ENCODE measurements at regions not wholly inside any gene's neighbourhood (a gene's known extent, or its start where the extent isn't known, plus 50 kb on each side); places are given as distances from the start of the nearest gene placed in this dataset.

DNA sequence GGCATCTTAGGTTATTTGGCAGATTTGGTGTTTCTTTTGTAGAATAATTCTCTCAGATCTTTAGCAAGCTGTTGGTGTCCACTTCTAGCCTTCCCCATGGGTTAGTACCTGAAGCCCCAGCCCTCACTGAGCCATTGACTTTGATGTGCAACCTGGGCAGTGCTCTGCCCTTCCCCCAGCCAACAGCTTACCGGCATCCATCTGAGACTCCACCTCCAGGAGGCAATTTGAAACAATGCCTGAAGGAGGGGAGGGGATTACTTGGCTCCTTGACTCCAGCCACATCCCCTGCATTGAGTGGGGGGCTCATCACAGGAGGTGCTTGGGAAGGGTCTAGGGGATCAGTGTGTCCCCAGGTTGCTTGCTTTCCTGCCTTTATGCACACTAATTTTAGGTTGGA lies 114.8 kb downstream of the TRIM29 start:
- no peak for DNase-seq (ENCODE audit: low spot score)
- peaks cover 2 to 13% (median 7%) of the 10 kb centered on the region in 4 donors for H3K4me1 ChIP-seq (ENCODE audit: control insufficient read depth in 4 of 4, insufficient read depth in 4 of 4, low read length in 3 of 4)
- TF ChIP-seq ZBTB33 (IDR thresholded peaks at IDR 0.05) (no peak), TAF1 (conservative IDR thresholded peaks at IDR 0.05) (no peak), RAD21 (IDR thresholded peaks at IDR 0.05) (no peak), GABPA (IDR thresholded peaks at IDR 0.05 in 1 of 2, conservative IDR thresholded peaks at IDR 0.05 in 1 of 2) (no peak), SP1 (IDR thresholded peaks at IDR 0.05) (no peak), RXRA (IDR thresholded peaks at IDR 0.05) (no peak), FOXA1 (IDR thresholded peaks at IDR 0.05) (no peak), NR2F2 (IDR thresholded peaks at IDR 0.05) (no peak), FOXA2 (IDR thresholded peaks at IDR 0.05) (no peak), YY1 (IDR thresholded peaks at IDR 0.05) (no peak), CTCF (IDR thresholded peaks at IDR 0.05; ENCODE audit: low read depth, low read length, missing input control) (no peak), HNF4A (conservative IDR thresholded peaks at IDR 0.05) (no peak), HNF4G (IDR thresholded peaks at IDR 0.05) (no peak)
- TF ChIP-seq, protein P1, sequence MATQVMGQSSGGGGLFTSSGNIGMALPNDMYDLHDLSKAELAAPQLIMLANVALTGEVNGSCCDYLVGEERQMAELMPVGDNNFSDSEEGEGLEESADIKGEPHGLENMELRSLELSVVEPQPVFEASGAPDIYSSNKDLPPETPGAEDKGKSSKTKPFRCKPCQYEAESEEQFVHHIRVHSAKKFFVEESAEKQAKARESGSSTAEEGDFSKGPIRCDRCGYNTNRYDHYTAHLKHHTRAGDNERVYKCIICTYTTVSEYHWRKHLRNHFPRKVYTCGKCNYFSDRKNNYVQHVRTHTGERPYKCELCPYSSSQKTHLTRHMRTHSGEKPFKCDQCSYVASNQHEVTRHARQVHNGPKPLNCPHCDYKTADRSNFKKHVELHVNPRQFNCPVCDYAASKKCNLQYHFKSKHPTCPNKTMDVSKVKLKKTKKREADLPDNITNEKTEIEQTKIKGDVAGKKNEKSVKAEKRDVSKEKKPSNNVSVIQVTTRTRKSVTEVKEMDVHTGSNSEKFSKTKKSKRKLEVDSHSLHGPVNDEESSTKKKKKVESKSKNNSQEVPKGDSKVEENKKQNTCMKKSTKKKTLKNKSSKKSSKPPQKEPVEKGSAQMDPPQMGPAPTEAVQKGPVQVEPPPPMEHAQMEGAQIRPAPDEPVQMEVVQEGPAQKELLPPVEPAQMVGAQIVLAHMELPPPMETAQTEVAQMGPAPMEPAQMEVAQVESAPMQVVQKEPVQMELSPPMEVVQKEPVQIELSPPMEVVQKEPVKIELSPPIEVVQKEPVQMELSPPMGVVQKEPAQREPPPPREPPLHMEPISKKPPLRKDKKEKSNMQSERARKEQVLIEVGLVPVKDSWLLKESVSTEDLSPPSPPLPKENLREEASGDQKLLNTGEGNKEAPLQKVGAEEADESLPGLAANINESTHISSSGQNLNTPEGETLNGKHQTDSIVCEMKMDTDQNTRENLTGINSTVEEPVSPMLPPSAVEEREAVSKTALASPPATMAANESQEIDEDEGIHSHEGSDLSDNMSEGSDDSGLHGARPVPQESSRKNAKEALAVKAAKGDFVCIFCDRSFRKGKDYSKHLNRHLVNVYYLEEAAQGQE (IDR thresholded peaks at IDR 0.05) = no peak
- TF ChIP-seq, protein P2, sequence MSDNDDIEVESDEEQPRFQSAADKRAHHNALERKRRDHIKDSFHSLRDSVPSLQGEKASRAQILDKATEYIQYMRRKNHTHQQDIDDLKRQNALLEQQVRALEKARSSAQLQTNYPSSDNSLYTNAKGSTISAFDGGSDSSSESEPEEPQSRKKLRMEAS (IDR thresholded peaks at IDR 0.05) = no peak
- H3K4me3 ChIP-seq (ENCODE audit: low read depth in 1 of 3, low read length in 3 of 3) = no peak overlapping the region
- no peak overlapping the region for H3K9ac ChIP-seq (ENCODE audit: low read depth in 1 of 2, low read length in 2 of 2)
- 11% methylated on average over 1 of the region's 1 CpG for WGBS
- H3K27ac ChIP-seq (ENCODE audit: low read depth in 1 of 2, low read length in 2 of 2) = no peak overlapping the region
- H3K36me3 ChIP-seq (ENCODE audit: control insufficient read depth in 4 of 4, insufficient read depth in 3 of 4, low read depth in 1 of 4, low read length in 3 of 4) = no peaks in the 10 kb centered on the region
- H3K9me3 ChIP-seq (ENCODE audit: control insufficient read depth in 4 of 4, low read length in 3 of 4) = no peaks in the 10 kb centered on the region
- H3K27me3 ChIP-seq (ENCODE audit: control insufficient read depth in 4 of 4, insufficient read depth in 4 of 4, low read length in 3 of 4) = no peaks in the 10 kb centered on the region

GRCh38 chr11:120022617-120023016 lies 115.3 kb downstream of the TRIM29 start:
- Histone ChIP-seq H3K4me3 (ENCODE audit: low read depth in 1 of 3, low read length in 3 of 3) (no peak overlapping the region), H3K4me1 (ENCODE audit: control insufficient read depth in 4 of 4, insufficient read depth in 4 of 4, low read length in 3 of 4) (peaks cover 2 to 13% (median 7%) of the 10 kb centered on the region in 4 donors), H3K27me3 (ENCODE audit: control insufficient read depth in 4 of 4, insufficient read depth in 4 of 4, low read length in 3 of 4) (no peaks in the 10 kb centered on the region), H3K27ac (ENCODE audit: low read depth in 1 of 2, low read length in 2 of 2) (no peak overlapping the region), H3K9ac (ENCODE audit: low read depth in 1 of 2, low read length in 2 of 2) (no peak overlapping the region), H3K9me3 (ENCODE audit: control insufficient read depth in 4 of 4, low read length in 3 of 4) (no peaks in the 10 kb centered on the region), H3K36me3 (ENCODE audit: control insufficient read depth in 4 of 4, insufficient read depth in 3 of 4, low read depth in 1 of 4, low read length in 3 of 4) (no peaks in the 10 kb centered on the region)
- TF ChIP-seq HNF4A (conservative IDR thresholded peaks at IDR 0.05) = no peak
- TF ChIP-seq RAD21 (IDR thresholded peaks at IDR 0.05) = no peak
- TF ChIP-seq YY1 (IDR thresholded peaks at IDR 0.05) = no peak
- no peak for TF ChIP-seq EGR1 (IDR thresholded peaks at IDR 0.05; ENCODE audit: low read depth in 2 of 2)
- no peak for TF ChIP-seq NR2F2 (IDR thresholded peaks at IDR 0.05)
- no peak for TF ChIP-seq HNF4G (IDR thresholded peaks at IDR 0.05)
- TF ChIP-seq ZBTB33 (IDR thresholded peaks at IDR 0.05) = no peak
- TF ChIP-seq JUND (IDR thresholded peaks at IDR 0.05) = no peak
- no peak for TF ChIP-seq CTCF (IDR thresholded peaks at IDR 0.05; ENCODE audit: low read depth, low read length, missing input control)
- TF ChIP-seq RXRA (IDR thresholded peaks at IDR 0.05) = no peak
- no peak for TF ChIP-seq FOXA1 (IDR thresholded peaks at IDR 0.05)
- TF ChIP-seq GABPA (IDR thresholded peaks at IDR 0.05 in 1 of 2, conservative IDR thresholded peaks at IDR 0.05 in 1 of 2) = no peak
- no peak for TF ChIP-seq SP1 (IDR thresholded peaks at IDR 0.05)
- DNase-seq (ENCODE audit: low spot score) = no peak
- WGBS = 86% methylated on average over 5 of the region's 5 CpGs

All from liver (tissue), 8 donors.